ENCODE measurements at regions not wholly inside any gene's neighbourhood (a gene's known extent, or its start where the extent isn't known, plus 50 kb on each side); places are given as distances from the start of the nearest gene placed in this dataset.

DNA sequence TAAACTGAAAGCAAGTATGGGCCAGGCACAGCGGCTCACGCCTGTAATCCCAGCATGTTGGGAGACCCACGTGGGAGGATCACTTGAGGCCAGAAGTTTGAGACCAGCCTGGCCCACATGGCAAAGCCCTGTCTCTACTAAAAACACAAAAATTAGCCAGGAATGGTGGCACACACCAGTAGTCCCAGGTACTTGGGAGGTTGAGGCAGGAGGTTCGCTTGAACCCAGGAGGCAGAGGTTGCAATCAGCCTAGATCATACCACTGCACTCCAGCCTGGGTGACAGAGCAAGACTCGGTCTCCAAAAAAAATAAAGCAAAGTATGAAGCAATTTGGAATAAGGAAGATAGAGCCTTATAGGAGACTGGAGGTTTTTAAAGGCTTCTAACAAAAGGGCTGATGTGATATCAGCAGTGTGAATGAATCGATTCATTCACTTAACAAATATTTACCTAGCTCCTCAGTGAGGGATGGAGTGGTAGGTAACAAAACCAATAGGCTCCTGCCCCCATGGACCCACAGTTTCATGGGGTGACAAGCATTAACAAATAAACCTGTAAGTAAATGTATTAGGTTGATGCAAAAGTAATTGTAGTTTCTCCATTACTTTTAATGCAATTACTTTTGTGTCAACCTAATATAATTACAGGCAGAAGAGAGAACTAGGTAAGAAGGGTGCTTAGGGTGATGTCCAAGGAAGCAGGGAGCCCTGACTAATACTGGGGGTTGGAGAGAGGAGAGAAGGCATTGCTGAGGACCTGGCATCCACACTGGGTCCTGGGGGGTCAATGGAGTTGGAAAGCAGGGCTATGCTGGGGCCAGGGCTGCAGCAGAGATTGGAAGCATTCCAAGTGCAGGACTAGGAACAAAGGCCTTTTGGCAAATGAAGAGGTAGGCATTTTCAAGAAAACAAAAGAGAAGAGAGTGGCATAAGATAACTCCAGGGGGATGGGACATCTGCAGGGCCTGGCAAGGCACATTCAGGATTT, 195.4 kb upstream of the ARL4C start:
- Histone ChIP-seq H3K27me3 (ENCODE audit: insufficient read depth, low read depth, low read length) (no peaks in the 10 kb centered on the region), H3F3A (ENCODE audit: insufficient read depth, low read length, poor library complexity, severe bottlenecking) (no peaks in the 10 kb centered on the region), H3K4me3 (ENCODE audit: low read length) (no peak overlapping the region), H3K9me3 (ENCODE audit: low read length) (peaks cover 4% of the 10 kb centered on the region), H3K36me3 (ENCODE audit: insufficient read depth, low read length) (no peaks in the 10 kb centered on the region), H3K9me2 (ENCODE audit: insufficient read depth, low read length) (no peaks in the 10 kb centered on the region), H3K4me2 (ENCODE audit: low read length) (no peak overlapping the region), H4K20me1 (ENCODE audit: insufficient read depth) (no peaks in the 10 kb centered on the region), H3K79me2 (replicated peaks; ENCODE audit: insufficient read depth, low read length) (no peaks in the 10 kb centered on the region), H2AFZ (ENCODE audit: low read depth, low read length) (no peak overlapping the region), H3K27ac (ENCODE audit: low read length) (no peak overlapping the region), H3K9ac (ENCODE audit: low read length) (no peak overlapping the region)
- TF ChIP-seq REST (IDR thresholded peaks at IDR 0.05; ENCODE audit: borderline replicate concordance): no peak
- TF ChIP-seq MXI1 (conservative IDR thresholded peaks at IDR 0.05; ENCODE audit: poor library complexity, severe bottlenecking): no peak
- TF ChIP-seq, protein P1, sequence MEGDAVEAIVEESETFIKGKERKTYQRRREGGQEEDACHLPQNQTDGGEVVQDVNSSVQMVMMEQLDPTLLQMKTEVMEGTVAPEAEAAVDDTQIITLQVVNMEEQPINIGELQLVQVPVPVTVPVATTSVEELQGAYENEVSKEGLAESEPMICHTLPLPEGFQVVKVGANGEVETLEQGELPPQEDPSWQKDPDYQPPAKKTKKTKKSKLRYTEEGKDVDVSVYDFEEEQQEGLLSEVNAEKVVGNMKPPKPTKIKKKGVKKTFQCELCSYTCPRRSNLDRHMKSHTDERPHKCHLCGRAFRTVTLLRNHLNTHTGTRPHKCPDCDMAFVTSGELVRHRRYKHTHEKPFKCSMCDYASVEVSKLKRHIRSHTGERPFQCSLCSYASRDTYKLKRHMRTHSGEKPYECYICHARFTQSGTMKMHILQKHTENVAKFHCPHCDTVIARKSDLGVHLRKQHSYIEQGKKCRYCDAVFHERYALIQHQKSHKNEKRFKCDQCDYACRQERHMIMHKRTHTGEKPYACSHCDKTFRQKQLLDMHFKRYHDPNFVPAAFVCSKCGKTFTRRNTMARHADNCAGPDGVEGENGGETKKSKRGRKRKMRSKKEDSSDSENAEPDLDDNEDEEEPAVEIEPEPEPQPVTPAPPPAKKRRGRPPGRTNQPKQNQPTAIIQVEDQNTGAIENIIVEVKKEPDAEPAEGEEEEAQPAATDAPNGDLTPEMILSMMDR (IDR thresholded peaks at IDR 0.05; ENCODE audit: poor library complexity, severe bottlenecking): no peak
- TF ChIP-seq EP300 (conservative IDR thresholded peaks at IDR 0.05; ENCODE audit: poor library complexity, severe bottlenecking): no peak
- TF ChIP-seq EZH2 (IDR thresholded peaks at IDR 0.05; ENCODE audit: borderline replicate concordance, insufficient read depth, low read length, poor library complexity, severe bottlenecking): no peak
- TF ChIP-seq TAF1 (IDR thresholded peaks at IDR 0.05; ENCODE audit: low read depth): no peak

DNA sequence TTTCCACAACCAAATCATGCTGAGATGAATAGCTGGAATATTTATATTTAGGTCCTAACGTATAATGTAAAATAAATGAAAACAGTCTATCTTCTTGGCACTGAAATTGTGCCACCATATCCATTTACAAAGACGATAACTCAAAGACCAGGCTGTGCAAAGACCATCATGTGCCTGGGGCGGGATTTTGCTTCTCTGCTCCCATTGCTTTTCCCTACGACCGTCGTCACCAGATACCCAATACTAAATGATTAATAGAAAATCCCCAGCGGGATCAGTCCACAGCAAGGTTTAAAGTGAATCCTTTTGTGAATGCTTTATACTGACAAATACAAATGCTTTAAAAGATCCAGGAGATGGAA, 194.3 kb upstream of the ARL4C start:
- Histone ChIP-seq H3K27ac (ENCODE audit: low read length) (peak overlapping the region; percentile 59), H3K79me2 (replicated peaks; ENCODE audit: insufficient read depth, low read length) (no peaks in the 10 kb centered on the region), H3F3A (ENCODE audit: insufficient read depth, low read length, poor library complexity, severe bottlenecking) (no peaks in the 10 kb centered on the region), H2AFZ (ENCODE audit: low read depth, low read length) (peak overlapping the region; percentile 41), H3K4me3 (ENCODE audit: low read length) (no peak overlapping the region), H4K20me1 (ENCODE audit: insufficient read depth) (no peaks in the 10 kb centered on the region), H3K27me3 (ENCODE audit: insufficient read depth, low read depth, low read length) (no peaks in the 10 kb centered on the region), H3K36me3 (ENCODE audit: insufficient read depth, low read length) (no peaks in the 10 kb centered on the region), H3K9me3 (ENCODE audit: low read length) (peaks cover 4% of the 10 kb centered on the region), H3K9ac (ENCODE audit: low read length) (peak overlapping the region; percentile 41), H3K4me2 (ENCODE audit: low read length) (peak overlapping the region; percentile 36), H3K9me2 (ENCODE audit: insufficient read depth, low read length) (no peaks in the 10 kb centered on the region)
- TF ChIP-seq EZH2 (IDR thresholded peaks at IDR 0.05; ENCODE audit: borderline replicate concordance, insufficient read depth, low read length, poor library complexity, severe bottlenecking) (no peak), MXI1 (conservative IDR thresholded peaks at IDR 0.05; ENCODE audit: poor library complexity, severe bottlenecking) (no peak), POLR2AphosphoS5 (IDR thresholded peaks at IDR 0.05) (no peak), RAD21 (conservative IDR thresholded peaks at IDR 0.05) (no peak), TAF1 (IDR thresholded peaks at IDR 0.05; ENCODE audit: low read depth) (no peak), SMC3 (conservative IDR thresholded peaks at IDR 0.05; ENCODE audit: poor library complexity) (no peak), EP300 (conservative IDR thresholded peaks at IDR 0.05; ENCODE audit: poor library complexity, severe bottlenecking) (no peak), REST (IDR thresholded peaks at IDR 0.05; ENCODE audit: borderline replicate concordance) (no peak)
- TF ChIP-seq, protein P1 (IDR thresholded peaks at IDR 0.05; ENCODE audit: poor library complexity, severe bottlenecking): no peak
